Breast epithelium (tissue), 3 donors: ENCODE measurements at regions not wholly inside any gene's neighbourhood (a gene's known extent, or its start where the extent isn't known, plus 50 kb on each side); places are given as distances from the start of the nearest gene placed in this dataset.

Experiments
- POLR2A ChIP-seq: fragments of 450-650 bp; IDR thresholded peaks from one replicate; pipeline ENCODE4 v1.6.1; 2016; ENCODE audit warnings: antibody characterized with exemption, mild to moderate bottlenecking, moderate library complexity
- POLR2AphosphoS5 ChIP-seq, 3 donors: sonication (generic); formaldehyde crosslinking; IDR thresholded peaks; one replicate each; pipeline ENCODE4 v1.6.1; 2017; ENCODE audit warnings: antibody characterized with exemption in 3 of 3
- TF ChIP-seq, protein P1 (sequence below), 3 donors: fragments of 450-650 bp; IDR thresholded peaks; one replicate each; pipeline ENCODE4 v1.5.1; 2016 to 2017; ENCODE audit warnings: antibody characterized with exemption in 3 of 3, mild to moderate bottlenecking in 3 of 3, moderate library complexity in 3 of 3

- TF ChIP-seq POLR2A, result no peak
- TF ChIP-seq, protein P1, sequence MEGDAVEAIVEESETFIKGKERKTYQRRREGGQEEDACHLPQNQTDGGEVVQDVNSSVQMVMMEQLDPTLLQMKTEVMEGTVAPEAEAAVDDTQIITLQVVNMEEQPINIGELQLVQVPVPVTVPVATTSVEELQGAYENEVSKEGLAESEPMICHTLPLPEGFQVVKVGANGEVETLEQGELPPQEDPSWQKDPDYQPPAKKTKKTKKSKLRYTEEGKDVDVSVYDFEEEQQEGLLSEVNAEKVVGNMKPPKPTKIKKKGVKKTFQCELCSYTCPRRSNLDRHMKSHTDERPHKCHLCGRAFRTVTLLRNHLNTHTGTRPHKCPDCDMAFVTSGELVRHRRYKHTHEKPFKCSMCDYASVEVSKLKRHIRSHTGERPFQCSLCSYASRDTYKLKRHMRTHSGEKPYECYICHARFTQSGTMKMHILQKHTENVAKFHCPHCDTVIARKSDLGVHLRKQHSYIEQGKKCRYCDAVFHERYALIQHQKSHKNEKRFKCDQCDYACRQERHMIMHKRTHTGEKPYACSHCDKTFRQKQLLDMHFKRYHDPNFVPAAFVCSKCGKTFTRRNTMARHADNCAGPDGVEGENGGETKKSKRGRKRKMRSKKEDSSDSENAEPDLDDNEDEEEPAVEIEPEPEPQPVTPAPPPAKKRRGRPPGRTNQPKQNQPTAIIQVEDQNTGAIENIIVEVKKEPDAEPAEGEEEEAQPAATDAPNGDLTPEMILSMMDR (IDR thresholded peaks at IDR 0.05), result no peak
- TF ChIP-seq POLR2AphosphoS5 (IDR thresholded peaks at IDR 0.05), result no peak
These were observed 150.8 kb upstream of the STXBP5 start for GRCh38 chr6:147053311-147053921.
